Inflammatory macrophage (primary cell): ENCODE measurements at regions not wholly inside any gene's neighbourhood (a gene's known extent, or its start where the extent isn't known, plus 50 kb on each side); places are given as distances from the start of the nearest gene placed in this dataset.

Experiments
- DNase-seq, 2 donors: peaks; one replicate each; pipeline ENCODE4 v3.0.0-alpha.2; 2020 to 2022

GRCh38 chr2:238985041-238985729 lies 137.3 kb downstream of the TWIST2 start:
- no peak for DNase-seq

DNA sequence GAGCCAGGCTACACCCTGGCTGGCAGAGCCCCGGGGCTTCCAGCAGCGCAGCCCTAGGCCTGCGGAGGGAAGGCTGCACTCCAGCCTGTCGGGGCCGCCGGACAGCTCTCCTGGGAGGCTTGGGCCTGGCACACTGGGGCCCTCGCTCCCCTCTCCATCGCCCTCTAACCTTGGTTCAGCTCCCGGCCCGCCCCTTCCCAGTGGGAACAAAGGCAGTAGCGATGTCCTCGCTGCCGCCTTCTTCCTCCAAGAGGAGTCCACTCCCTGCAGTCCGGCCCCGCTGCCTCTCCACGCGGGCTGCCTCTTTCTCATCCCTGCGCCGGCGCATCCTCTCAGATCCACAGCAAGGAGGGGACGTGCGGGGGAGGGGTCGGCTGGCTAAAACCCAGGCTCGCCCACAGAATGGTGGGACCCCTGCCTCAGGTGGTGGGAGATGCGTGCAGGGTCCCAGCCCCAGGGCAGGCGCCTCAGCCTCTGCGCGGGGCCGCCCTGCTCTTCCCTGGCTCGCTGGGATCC lies 138.1 kb downstream of the TWIST2 start:
- no peak for DNase-seq

DNA sequence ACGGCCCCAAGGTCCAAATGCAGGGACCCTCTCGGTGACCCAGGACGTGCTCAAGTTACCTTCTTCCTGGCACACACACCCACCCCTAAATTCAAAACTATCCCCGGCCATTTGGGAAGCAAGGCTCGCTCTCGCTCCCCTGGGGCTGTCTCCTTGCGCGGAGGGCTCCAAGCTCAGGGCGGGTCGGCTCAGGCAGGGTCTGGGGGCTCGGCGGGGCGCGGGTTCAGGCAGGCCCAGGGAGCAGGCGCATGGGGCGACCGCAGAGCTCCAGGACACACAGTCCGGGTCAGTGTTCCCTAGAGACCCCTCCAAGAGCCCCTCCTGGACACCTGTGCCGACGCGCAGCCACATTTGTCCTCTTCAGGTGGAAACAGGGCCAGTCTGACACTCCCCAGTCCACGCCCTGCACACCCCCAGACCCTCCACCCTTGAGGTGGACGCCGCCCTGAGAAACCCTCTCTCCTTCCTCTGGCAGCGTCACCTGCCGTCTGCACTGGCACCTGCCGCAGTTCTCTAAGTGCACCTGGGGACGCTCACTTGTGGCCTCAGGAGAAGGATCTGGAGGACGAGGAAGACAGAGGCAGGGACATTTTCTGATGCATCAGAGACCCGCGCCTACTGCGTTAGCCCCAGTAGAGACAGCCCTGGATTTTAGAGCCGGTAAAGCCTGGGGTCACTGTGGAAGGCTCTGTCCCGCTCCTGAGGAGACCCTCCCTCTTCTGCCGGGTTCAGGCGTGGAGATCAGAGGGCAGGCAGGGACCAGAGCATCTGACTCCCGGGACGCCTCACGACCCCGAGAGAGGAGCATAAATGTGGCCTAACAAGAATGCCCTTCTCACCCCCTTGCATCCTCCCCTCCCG lies 138.8 kb downstream of the TWIST2 start:
- DNase-seq, result no peak

DNA sequence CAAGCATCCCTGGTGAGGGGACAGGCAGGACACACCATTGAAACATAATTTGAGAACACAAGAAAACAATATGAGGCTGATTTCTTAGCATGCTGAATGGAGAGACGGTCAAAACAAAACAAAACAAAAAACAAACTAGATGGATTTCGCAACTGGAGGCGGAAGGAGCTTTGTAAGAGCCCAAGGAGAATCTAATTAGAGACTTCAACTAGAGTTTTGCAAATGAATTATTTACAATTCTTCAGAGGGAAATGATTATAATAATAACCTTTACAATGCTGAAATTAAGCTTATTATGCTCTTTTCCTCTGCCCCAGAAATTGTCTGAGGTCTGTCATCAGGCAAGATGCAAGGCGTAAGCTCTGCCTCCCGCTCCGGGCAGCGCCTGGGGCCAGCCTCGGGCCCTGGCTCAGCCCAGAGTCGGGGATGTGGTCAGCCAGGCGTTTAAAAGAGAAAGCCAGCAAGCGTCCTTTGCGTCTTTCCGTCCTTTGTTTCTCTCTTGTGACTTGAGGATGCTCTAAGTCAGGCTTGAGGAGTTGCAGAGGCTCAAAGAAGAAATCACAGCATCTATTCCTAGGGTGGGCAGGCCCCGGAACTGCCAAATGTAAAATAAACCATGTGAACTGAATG lies 139.6 kb downstream of the TWIST2 start:
- no peak for DNase-seq

- no peak for DNase-seq
Observed at GRCh38 chr2:238988105-238988504, 140.2 kb downstream of the TWIST2 start.

GRCh38 chr2:238988752-238989151 lies 140.9 kb downstream of the TWIST2 start:
- DNase-seq, result no peak

DNA sequence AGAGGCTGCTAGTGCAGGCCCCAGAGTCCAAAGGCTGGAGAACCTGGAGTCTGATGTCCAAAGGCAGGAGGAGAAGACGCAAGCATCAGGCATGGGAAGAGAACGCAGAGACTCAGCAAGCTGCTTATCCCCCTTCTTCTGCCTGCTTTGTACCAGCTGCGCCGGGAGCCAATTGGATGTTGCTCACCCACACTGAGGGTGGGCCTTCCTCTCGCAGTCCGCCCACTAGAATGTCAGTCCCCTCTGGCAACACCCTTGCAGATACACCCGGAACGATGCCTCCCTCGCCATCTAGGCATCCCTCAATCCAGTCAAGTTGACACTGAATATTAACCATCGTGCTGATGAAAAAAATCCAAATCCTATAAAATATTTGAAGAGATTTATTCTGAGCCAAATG lies 141.6 kb downstream of the TWIST2 start:
- DNase-seq, result no peak

- no peak for DNase-seq
Observed at GRCh38 chr2:238994432-238994831, 146.5 kb downstream of the TWIST2 start.

DNA sequence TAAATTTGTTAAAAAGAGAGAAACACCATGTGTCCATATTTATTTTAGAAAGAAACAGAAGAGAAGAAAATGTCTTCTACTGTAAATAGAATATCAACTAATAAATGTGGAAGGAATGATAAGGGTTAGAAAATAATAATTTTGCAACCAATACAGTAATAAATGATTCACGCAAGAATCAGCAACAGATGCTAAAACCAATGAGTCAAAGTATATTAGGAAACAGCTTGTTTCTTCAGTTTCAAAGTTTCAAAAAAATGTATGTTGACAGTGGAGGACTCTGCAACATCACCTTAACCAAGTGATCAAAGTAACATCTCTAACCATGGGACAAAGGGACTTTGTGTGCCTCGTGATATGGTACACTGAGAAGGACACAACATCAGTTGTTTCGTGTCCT lies 147.0 kb downstream of the TWIST2 start:
- DNase-seq, result no peak

DNA sequence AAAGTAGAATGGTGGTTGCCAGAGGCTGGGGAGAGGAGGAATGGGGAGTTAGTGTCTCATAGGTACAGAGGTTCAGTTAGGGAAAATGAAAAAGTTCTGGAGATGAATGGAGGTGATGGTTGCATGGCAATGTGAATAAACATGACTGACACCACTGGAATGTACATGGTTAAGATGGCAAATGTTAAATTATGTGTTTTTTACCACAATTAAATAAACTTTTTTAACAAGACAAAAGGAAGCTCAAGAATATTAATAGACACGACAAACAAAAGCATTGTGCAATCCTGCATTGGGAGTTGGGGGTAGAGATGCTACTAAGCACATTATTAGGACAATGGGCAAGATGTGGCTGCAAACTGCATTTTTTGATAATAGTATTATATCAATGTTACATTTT lies 147.7 kb downstream of the TWIST2 start:
- DNase-seq, result no peak

- no peak for DNase-seq
Observed at GRCh38 chr2:238996331-238997136, 148.6 kb downstream of the TWIST2 start.

DNA sequence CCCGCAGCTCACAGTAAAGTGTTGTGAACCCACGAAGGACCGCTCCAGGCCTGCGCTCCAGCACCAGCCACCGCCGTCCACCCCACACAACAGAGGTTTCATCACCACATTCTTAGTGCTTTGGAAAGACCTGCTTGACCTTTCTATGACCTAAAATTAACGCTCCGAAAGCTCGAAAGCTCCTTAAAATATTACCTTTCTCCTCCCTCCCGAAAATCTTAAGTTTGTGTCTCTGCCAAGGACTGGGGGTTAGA lies 149.2 kb downstream of the TWIST2 start:
- DNase-seq, result no peak

DNA sequence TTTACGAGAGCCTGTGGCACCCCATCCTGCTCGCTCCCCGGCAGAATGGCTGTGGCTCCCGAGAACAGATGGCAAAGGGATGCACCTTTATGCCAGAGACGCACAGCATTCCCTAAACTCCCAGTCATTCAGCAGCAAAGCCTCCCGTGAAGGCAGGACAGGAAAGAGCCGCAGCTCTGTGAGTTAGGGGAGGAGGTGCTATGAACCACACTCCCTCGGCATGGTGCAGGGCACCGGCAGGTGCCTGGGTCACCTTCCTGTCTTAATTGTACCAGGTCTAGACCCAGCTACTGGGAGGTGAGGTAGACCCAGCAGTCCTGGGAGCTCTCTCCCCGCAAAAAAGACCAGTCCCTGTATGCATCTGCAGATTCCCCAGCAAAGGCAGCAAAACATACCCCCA lies 149.8 kb downstream of the TWIST2 start:
- DNase-seq, result no peak
